ENCODE measurements at regions not wholly inside any gene's neighbourhood (a gene's known extent, or its start where the extent isn't known, plus 50 kb on each side); places are given as distances from the start of the nearest gene placed in this dataset.

GRCh38 chr5:87608385-87608784 is 195.7 kb upstream of the CCNH start:
- H3K4me2 ChIP-seq: no peak overlapping the region
- no peak overlapping the region for H3K27ac ChIP-seq (ENCODE audit: low read depth)
- H3K4me1 Mint-ChIP-seq: peaks cover 8% of the 10 kb centered on the region; the same call in 2 of the 3 replicates
- no peak for ATAC-seq
- H3K4me3 Mint-ChIP-seq: no peak overlapping the region
- 0 out of 2 replicates have a peak, but pooled peaks cover 5% of the 10 kb centered on the region for H3K4me1 ChIP-seq (ENCODE audit: insufficient read depth)
- H3K9me3 Mint-ChIP-seq: no peaks in the 10 kb centered on the region
- no peaks in the 10 kb centered on the region for H3K79me2 ChIP-seq (replicated peaks; ENCODE audit: insufficient read depth)
- no peaks in the 10 kb centered on the region for H4K20me1 ChIP-seq (replicated peaks; ENCODE audit: insufficient read depth)
- no peak for TF ChIP-seq REST (IDR thresholded peaks at IDR 0.05; ENCODE audit: unreplicated experiment)
- TF ChIP-seq STAT1 (IDR thresholded peaks at IDR 0.05; ENCODE audit: unreplicated experiment): no peak
- no peak for TF ChIP-seq ZNF331 (CRISPR knock-in tag; IDR thresholded peaks at IDR 0.05; ENCODE audit: low read depth)
- TF ChIP-seq JUNB (IDR thresholded peaks at IDR 0.05; ENCODE audit: unreplicated experiment): no peak
- TF ChIP-seq ZNF114 (CRISPR knock-in tag; IDR thresholded peaks at IDR 0.05): no peak
- no peak for TF ChIP-seq EZH2phosphoT487 (IDR thresholded peaks at IDR 0.05; ENCODE audit: unreplicated experiment)
- TF ChIP-seq ETS1 (IDR thresholded peaks at IDR 0.05): no peak
- no peak for TF ChIP-seq NANOG (IDR thresholded peaks at IDR 0.05; ENCODE audit: borderline replicate concordance)
- TF ChIP-seq CREB1 (CRISPR knock-in tag; IDR thresholded peaks at IDR 0.05; ENCODE audit: low read depth): no peak
- no peak for TF ChIP-seq ZNF462 (CRISPR knock-in tag; IDR thresholded peaks at IDR 0.05)
- no peak for TF ChIP-seq POLR2AphosphoS5 (IDR thresholded peaks at IDR 0.05; ENCODE audit: low read depth)
- no peak for TF ChIP-seq CTCF (conservative IDR thresholded peaks at IDR 0.05; ENCODE audit: low read depth in 2 of 2)
- no peak for TF ChIP-seq EZH2 (IDR thresholded peaks at IDR 0.05; ENCODE audit: low read depth, unreplicated experiment)
- no peaks in the 10 kb centered on the region for H3K27me3 Mint-ChIP-seq (ENCODE audit: insufficient read depth, low read depth, poor library complexity)
- DNase-seq (ENCODE audit: low spot score): no peak
- no peaks in the 10 kb centered on the region for H3K27me3 ChIP-seq (ENCODE audit: insufficient read depth)
- H3K36me3 Mint-ChIP-seq (ENCODE audit: low read depth): no peaks in the 10 kb centered on the region
- H3K9me2 ChIP-seq (ENCODE audit: insufficient read depth): peaks cover 5% of the 10 kb centered on the region; the same call in 1 of the 2 replicates
- H3K4me3 ChIP-seq: no peak overlapping the region
- H3F3A ChIP-seq (replicated peaks; ENCODE audit: low read depth): no peaks in the 10 kb centered on the region
- no peaks in the 10 kb centered on the region for H3K36me3 ChIP-seq (ENCODE audit: insufficient read depth)
- H2AFZ ChIP-seq: no peak overlapping the region
- no peak overlapping the region for H3K27ac Mint-ChIP-seq

All from GM23338 (cell line).